GM20000 (cell line): ENCODE measurements at regions not wholly inside any gene's neighbourhood (a gene's known extent, or its start where the extent isn't known, plus 50 kb on each side); places are given as distances from the start of the nearest gene placed in this dataset.

Experiments
- DNase-seq: peaks from one replicate; pipeline ENCODE4 v3.0.0; 2012; ENCODE audit warnings: low spot score
- TF ChIP-seq, protein P1 (sequence below): IDR thresholded peaks from 2 replicates; pipeline ENCODE4 v1.5.1; 2012; ENCODE audit warnings: mild to moderate bottlenecking, control low read depth; ENCODE audit errors: extremely low read depth, missing control alignments

DNA sequence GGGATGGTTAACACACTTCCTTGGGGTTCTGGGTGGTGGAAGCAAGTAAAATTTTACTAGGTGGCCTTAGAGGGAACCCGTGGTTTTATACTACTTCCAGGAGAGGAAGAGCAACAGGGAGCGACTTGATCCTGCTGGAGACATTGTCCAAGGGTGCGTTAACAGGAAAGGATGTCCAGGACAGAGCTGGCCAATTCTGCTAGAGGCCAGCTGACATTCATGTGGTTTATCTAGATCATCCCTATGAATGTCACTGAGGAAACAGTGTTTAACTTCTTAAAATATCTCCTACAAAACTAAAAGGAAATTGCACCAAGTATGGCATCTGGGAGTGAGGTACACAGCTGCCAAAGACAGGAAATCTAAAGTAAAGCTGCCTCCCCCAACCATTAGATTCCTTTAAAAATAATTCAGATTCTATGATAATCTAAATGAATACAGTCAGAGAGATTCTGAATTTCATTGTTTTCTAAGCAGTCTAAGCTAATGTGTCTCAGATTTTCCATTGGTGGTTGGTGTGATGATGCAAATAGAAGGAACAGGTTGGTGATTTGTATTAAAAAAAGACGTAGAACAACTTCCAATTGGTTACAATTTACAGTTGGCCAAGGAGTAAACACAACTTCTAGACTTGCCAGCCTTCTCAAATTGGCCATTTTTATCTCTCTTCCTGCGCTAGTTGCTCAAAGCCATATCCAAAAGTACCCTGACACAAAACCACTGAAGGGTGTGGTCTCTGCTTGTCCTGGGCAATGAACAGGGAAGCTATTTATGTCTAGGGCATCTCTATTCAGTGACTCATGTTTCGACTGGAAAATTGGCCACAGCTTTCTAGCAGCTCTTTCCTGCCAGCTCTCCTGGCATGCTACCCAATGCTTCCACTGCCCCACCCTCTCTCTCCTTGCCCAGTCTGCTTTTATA is 574.7 kb upstream of the MEF2C start:
- DNase-seq, result no peak
- TF ChIP-seq, protein P1, sequence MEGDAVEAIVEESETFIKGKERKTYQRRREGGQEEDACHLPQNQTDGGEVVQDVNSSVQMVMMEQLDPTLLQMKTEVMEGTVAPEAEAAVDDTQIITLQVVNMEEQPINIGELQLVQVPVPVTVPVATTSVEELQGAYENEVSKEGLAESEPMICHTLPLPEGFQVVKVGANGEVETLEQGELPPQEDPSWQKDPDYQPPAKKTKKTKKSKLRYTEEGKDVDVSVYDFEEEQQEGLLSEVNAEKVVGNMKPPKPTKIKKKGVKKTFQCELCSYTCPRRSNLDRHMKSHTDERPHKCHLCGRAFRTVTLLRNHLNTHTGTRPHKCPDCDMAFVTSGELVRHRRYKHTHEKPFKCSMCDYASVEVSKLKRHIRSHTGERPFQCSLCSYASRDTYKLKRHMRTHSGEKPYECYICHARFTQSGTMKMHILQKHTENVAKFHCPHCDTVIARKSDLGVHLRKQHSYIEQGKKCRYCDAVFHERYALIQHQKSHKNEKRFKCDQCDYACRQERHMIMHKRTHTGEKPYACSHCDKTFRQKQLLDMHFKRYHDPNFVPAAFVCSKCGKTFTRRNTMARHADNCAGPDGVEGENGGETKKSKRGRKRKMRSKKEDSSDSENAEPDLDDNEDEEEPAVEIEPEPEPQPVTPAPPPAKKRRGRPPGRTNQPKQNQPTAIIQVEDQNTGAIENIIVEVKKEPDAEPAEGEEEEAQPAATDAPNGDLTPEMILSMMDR, result no peak

DNA sequence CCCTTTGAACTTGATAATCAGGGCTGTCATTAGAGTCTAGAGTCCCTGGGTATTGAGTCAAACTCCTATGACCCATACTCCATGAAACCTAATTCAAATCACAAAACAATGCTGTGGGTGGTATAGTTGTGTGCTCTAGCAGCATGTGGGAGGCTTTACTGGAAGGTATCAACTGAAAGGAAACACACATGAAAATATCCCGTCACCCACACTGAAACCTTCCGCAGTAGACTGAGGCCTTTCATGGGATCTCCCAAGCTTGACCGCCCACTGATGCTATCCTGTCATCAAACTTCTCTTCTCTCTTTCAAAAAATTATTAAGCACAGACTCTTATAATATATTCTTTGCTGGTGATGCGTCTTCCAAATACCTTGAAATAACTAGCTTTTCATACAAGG is 569.1 kb upstream of the MEF2C start:
- DNase-seq, result no peak
- TF ChIP-seq, protein P1, result no peak

DNA sequence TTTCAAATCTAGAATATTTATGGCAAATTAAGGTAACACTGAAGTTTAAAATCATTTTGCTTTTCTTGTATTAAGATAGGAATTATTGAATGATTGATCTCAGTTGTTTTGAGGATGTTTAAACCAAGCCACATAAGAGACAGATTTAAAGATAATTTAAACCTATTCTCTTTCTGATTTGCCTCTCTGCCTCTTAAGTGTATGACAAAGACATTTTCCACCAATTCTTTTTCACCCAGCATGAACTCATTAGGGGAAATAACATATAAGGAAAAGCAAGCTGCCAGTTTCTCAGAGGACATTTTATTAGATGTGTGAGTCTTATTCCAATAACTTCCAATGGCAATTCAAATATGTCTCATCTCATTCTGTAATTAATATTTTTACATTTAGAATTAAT is 568.3 kb upstream of the MEF2C start:
- no peak for DNase-seq
- TF ChIP-seq, protein P1, result no peak

DNA sequence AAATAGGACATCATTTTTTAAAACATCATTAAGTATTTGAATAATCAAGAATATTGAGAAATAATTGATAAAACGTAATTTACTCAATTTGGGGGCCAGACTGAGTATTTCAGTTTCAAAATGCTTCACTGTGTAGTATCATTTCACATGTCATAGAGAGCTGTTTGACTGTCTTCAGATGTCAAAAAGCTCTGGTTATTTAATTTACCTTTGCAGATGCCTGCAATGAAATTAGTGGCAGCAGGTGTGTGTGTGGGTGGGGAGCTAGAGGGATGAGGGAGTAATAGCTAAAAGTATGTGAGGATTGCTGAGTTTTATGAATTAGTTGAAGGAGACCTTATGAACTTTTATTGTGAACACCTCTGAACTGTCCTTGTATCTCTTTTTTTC is 567.2 kb upstream of the MEF2C start:
- no peak for DNase-seq
- TF ChIP-seq, protein P1, result no peak

DNA sequence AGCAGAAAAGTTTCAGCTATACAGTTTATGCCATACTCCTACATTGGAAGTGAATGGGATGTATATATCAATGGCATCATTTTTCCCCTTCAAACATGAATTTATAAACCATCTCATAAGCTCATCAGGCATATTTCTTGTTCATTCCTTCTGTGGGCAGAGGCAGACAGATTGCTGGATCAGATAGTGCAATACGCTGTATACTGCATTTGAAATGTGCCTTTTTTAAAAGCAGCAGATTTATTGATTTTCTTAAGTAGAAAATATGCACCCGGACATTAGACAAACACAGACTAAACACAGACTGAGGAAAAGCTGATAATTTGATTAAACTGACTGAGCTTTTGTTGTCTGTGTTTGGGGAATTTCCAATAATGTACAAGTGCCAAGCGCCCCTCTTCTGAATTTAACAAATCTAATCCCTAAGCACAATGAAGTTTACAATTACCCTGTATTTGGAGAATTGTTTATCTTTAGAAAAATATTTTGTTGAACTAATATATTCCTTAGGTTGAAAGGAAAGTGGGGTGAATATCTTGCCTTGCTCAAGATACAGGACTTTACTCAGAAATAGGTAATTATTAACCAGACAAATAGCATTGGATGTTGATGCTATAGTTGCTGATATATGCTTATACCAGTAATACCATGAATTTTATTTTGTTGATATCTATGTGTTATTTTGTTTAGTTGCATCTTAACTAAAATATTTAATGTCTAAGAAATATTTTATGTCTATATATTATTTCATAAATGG is 566.6 kb upstream of the MEF2C start:
- no peak for DNase-seq
- TF ChIP-seq, protein P1, result no peak

DNA sequence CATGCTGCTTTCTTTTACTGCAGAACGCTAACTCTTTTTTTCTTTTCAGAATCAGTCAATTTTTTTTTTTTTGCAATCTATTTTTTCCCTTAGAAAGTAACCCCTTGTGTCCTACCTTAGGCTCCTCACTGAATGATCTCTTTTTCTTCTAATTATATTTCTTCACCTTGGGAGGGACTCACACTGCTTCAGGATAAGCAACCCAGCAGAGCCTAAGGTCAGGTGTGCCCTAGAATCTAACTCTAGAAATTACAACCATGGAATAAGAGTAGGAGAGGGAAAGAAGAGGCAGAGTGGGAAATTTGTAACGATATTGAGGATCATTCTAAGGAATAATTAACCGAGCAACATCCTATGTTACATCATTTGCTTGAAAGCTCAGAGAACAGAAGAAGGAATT is 564.0 kb upstream of the MEF2C start:
- TF ChIP-seq, protein P1, result no peak
- DNase-seq, result no peak
